CD8-positive, alpha-beta memory T cell (primary cell): ENCODE measurements at regions not wholly inside any gene's neighbourhood (a gene's known extent, or its start where the extent isn't known, plus 50 kb on each side); places are given as distances from the start of the nearest gene placed in this dataset.

ENCODE experiments used
- CTCF ChIA-PET: fragments of 350-600 bp; sonication (Branson Sonifier 250); formaldehyde crosslinking; loops from one replicate; lab custom pipeline; 2021; ENCODE audit warnings: antibody characterized with exemption; lab: Charles Lee
- POLR2A ChIA-PET: fragments of 350-600 bp; sonication (Branson Sonifier 250); formaldehyde crosslinking; loops from one replicate; lab custom pipeline; 2021; ENCODE audit warnings: antibody characterized with exemption; lab: Charles Lee
- DNase-seq, 5 donors: peaks; one replicate each; pipeline versions ENCODE4 v3.0.0 to v3.0.0-alpha.2; 2020 to 2022; ENCODE audit warnings: mixed read lengths in 1 of 5
- H3K27ac ChIP-seq: one replicate; pipeline ENCODE4 v1.7.0; 2013; ENCODE audit warnings: low read depth, mild to moderate bottlenecking, low read length, moderate library complexity
- H3K27me3 ChIP-seq: 2 replicates; pipeline ENCODE4 v1.7.0; 2013; ENCODE audit warnings: low read length, mild to moderate bottlenecking; ENCODE audit not compliant: insufficient read depth, poor library complexity, severe bottlenecking
- H3K36me3 ChIP-seq: 2 replicates; pipeline ENCODE4 v1.7.0; 2013; ENCODE audit warnings: mild to moderate bottlenecking, low read length, moderate library complexity; ENCODE audit not compliant: insufficient read depth
- H3K4me1 ChIP-seq: 2 replicates; pipeline ENCODE4 v1.7.0; 2013; ENCODE audit warnings: mild to moderate bottlenecking, low read length, moderate library complexity; ENCODE audit not compliant: insufficient read depth
- H3K4me3 ChIP-seq: 2 replicates; pipeline ENCODE4 v1.7.0; 2013; ENCODE audit warnings: mild to moderate bottlenecking, low read length
- H3K9me3 ChIP-seq: 2 replicates; pipeline ENCODE4 v1.7.0; 2013; ENCODE audit warnings: mild to moderate bottlenecking, low read length
- H3K27ac Mint-ChIP-seq, 8 donors: one replicate each; pipeline ENCODE4 v1.8.0; 2020 to 2021; ENCODE audit warnings: mixed read lengths in 8 of 8, mild to moderate bottlenecking in 6 of 8, inconsistent platforms in 3 of 8, moderate library complexity in 3 of 8
- H3K27me3 Mint-ChIP-seq, 2 donors: one replicate each; pipeline ENCODE4 v1.8.0; 2020 to 2021; ENCODE audit warnings: mixed read lengths in 2 of 2, mild to moderate bottlenecking in 1 of 2, moderate library complexity in 1 of 2
- H3K36me3 Mint-ChIP-seq, 3 donors: one replicate each; pipeline ENCODE4 v1.8.0; 2020 to 2021; ENCODE audit warnings: mixed read lengths in 3 of 3, inconsistent platforms in 1 of 3, mild to moderate bottlenecking in 1 of 3
- H3K4me1 Mint-ChIP-seq, 3 donors: one replicate each; pipeline ENCODE4 v1.8.0; 2020 to 2021; ENCODE audit warnings: mixed read lengths in 3 of 3, inconsistent platforms in 1 of 3, mild to moderate bottlenecking in 1 of 3
- H3K4me3 Mint-ChIP-seq, 7 donors: one replicate each; pipeline ENCODE4 v1.8.0; 2020 to 2021; ENCODE audit warnings: mixed read lengths in 7 of 7, mild to moderate bottlenecking in 6 of 7, moderate library complexity in 4 of 7, inconsistent platforms in 2 of 7
- H3K9me3 Mint-ChIP-seq, 5 donors: one replicate each; pipeline ENCODE4 v1.8.0; 2020 to 2022; ENCODE audit warnings: mixed read lengths in 5 of 5, mild to moderate bottlenecking in 3 of 5, moderate library complexity in 2 of 5, inconsistent platforms in 1 of 5

DNA sequence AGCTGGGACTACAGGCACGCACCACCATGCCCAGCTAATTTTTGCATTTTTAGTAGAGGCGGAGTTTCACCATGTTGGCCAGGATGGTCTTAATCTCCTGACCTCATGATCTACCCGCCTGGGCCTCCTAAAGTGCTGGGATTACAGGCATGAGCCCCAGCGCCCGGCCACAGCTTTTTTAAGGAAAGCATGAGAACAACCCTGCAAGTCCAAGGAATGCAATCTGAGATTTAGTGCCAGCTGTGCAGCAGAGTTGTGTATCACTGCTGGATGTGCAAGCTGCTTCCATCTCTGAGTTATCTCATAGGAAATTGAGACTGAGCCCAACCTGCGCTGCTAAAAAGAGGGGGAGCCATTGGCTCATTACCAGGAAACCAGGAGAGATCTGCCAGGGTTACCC is 399.9 kb upstream of the CYRIA start:
- Mint-ChIP-seq H3K4me3 (no peak overlapping the region), H3K9me3 (peaks cover 5 to 18% (median 5%) of the 10 kb centered on the region in 5 donors), H3K27ac (no peak overlapping the region), H3K27me3 (no peaks in the 10 kb centered on the region), H3K36me3 (no peaks in the 10 kb centered on the region), H3K4me1 (no peaks in the 10 kb centered on the region)
- Histone ChIP-seq H3K4me3 (no peak overlapping the region), H3K27ac (no peak overlapping the region), H3K4me1 (no peaks in the 10 kb centered on the region), H3K9me3 (no peaks in the 10 kb centered on the region), H3K36me3 (no peaks in the 10 kb centered on the region), H3K27me3 (no peaks in the 10 kb centered on the region)
- no peak for DNase-seq
- ChIA-PET CTCF (no interaction called here), POLR2A (no interaction called here)

DNA sequence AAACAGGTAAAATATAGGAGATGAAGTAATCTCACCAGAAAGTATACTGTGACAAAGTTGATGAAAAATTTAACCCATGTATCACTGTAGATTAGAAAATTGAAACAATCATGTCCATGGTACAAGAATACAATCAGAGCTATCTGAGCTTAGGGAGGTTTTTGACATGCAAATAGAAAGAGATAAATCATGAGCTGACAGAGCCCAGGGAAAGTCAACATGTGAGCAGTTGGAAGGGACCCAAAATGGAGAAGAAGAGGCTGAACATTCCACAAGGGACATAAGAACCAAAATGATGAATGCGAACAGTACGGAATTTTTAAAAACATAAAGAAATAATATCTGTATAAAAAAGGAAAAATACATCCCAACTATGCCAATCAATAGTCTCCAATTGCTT is 395.4 kb upstream of the CYRIA start:
- Histone ChIP-seq H3K9me3 (no peaks in the 10 kb centered on the region), H3K4me3 (no peak overlapping the region), H3K4me1 (no peaks in the 10 kb centered on the region), H3K27ac (no peak overlapping the region), H3K36me3 (no peaks in the 10 kb centered on the region), H3K27me3 (no peaks in the 10 kb centered on the region)
- Mint-ChIP-seq H3K4me1 (no peaks in the 10 kb centered on the region), H3K36me3 (no peaks in the 10 kb centered on the region), H3K4me3 (no peak overlapping the region), H3K27me3 (no peaks in the 10 kb centered on the region), H3K9me3 (peaks cover 3 to 10% (median 5%) of the 10 kb centered on the region in 5 donors), H3K27ac (no peak overlapping the region)
- CTCF ChIA-PET = no interaction called here
- POLR2A ChIA-PET = no interaction called here
- no peak for DNase-seq

DNA sequence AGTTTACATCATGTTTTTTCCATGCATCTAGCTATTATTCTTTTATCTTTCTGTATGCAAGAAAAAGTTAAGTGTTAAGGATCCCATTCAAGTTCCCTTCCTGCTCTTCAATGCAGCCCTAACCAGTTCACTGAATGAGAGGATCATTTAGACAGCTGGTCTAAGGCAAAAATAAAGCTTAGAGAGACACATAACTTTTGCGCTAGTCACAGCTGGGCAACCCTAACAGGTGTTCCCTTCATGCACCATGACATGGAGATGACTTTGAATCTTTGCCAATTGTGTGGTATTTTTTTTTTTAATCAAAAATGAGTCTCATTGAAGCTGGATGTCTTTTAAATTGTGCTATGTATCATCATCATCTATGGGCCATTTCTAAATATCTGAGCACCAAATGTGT is 393.8 kb upstream of the CYRIA start:
- CTCF ChIA-PET = no interaction called here
- no peaks in the 10 kb centered on the region for H3K4me1 ChIP-seq
- H3K9me3 Mint-ChIP-seq = peaks cover 3 to 18% (median 6%) of the 10 kb centered on the region in 5 donors
- H3K36me3 Mint-ChIP-seq = no peaks in the 10 kb centered on the region
- DNase-seq = no peak
- no peaks in the 10 kb centered on the region for H3K36me3 ChIP-seq
- H3K27ac ChIP-seq = no peak overlapping the region
- POLR2A ChIA-PET = no interaction called here
- no peak overlapping the region for H3K4me3 ChIP-seq
- no peak overlapping the region for H3K27ac Mint-ChIP-seq
- no peak overlapping the region for H3K4me3 Mint-ChIP-seq
- no peaks in the 10 kb centered on the region for H3K27me3 Mint-ChIP-seq
- no peaks in the 10 kb centered on the region for H3K4me1 Mint-ChIP-seq
- H3K27me3 ChIP-seq = no peaks in the 10 kb centered on the region
- H3K9me3 ChIP-seq = no peaks in the 10 kb centered on the region

DNA sequence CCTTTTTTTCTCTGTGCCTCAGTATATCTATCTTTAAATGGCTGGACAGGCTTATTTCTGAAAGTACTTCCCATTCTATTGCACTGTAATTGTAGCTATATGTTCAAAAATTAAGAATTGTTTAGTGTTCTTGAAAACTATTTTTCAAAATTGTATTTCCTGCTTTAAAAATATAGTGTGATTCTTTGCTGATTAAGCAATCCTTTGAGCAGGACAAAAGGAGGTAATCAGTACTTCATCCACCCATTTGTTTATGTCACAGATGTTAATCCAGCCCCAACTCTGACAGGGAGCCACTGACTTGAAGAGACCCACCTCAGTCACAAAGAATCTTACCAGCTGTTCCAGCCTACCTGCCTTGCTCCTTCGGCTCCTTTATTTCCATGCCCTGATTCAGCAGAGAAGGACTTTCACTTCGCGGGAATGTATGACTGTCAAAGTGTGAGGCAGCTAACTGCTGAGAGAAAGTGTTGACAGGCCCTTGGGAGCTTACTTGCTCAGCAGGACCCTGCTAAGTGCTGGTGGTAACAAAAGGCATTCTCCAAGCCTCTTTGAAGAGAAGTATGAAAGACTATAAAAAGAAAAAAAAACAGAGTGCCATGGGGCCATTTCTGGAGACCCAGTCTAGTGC is 393.3 kb upstream of the CYRIA start:
- H3K4me3 Mint-ChIP-seq = no peak overlapping the region
- CTCF ChIA-PET = no interaction called here
- H3K36me3 ChIP-seq = no peaks in the 10 kb centered on the region
- H3K4me1 ChIP-seq = no peaks in the 10 kb centered on the region
- no peaks in the 10 kb centered on the region for H3K4me1 Mint-ChIP-seq
- POLR2A ChIA-PET = no interaction called here
- H3K27me3 ChIP-seq = no peaks in the 10 kb centered on the region
- DNase-seq = no peak
- peaks cover 4 to 18% (median 6%) of the 10 kb centered on the region in 5 donors for H3K9me3 Mint-ChIP-seq
- no peak overlapping the region for H3K27ac Mint-ChIP-seq
- H3K36me3 Mint-ChIP-seq = no peaks in the 10 kb centered on the region
- H3K9me3 ChIP-seq = no peaks in the 10 kb centered on the region
- no peak overlapping the region for H3K4me3 ChIP-seq
- H3K27ac ChIP-seq = no peak overlapping the region
- no peaks in the 10 kb centered on the region for H3K27me3 Mint-ChIP-seq

DNA sequence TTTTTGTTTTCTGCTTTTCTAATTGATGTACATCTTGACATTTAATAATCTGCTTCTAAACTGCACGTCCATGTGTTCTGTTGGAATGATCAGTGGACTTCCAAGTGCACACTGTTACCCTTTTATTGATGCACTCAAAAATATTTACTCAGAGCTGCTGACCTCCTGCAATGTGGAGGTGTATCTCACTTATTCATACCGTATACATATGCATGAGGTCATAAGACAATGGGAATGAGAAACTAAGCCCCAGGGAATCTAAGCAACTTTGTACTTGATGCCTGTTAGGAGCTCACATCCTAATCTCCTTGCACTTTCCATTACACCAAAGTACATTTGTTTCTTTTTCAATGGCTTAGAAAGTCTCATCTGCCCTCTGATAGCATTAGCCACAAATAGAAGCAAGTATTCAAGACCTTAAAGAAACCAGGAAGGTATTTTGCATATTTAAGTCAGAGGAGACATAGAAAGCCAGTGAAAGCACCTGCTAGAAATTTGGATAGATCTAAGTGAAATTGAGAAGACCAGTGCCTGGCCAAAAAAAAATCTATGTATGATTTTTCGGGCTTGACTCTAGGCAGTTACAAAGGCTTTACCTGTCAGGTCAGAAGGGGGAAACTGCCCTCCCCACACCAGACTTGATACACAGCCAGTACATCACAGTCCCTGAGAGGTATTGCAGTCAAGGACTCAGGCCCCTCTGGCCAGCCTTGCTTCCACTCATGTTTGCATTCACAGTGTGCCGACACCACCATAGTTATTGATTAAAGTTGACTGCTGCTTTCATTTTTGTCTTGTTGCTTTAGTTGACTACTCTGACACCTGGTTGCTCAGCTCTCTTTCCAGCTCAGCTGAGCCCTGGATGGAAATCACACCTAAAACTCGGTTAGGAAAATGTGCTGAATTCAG is 391.7 kb upstream of the CYRIA start:
- Histone ChIP-seq H3K27ac (no peak overlapping the region), H3K27me3 (no peaks in the 10 kb centered on the region), H3K36me3 (no peaks in the 10 kb centered on the region), H3K4me1 (no peaks in the 10 kb centered on the region), H3K4me3 (no peak overlapping the region), H3K9me3 (no peaks in the 10 kb centered on the region)
- POLR2A ChIA-PET = no interaction called here
- no peaks in the 10 kb centered on the region for H3K27me3 Mint-ChIP-seq
- H3K27ac Mint-ChIP-seq = no peak overlapping the region
- no peaks in the 10 kb centered on the region for H3K4me1 Mint-ChIP-seq
- CTCF ChIA-PET = no interaction called here
- no peak overlapping the region for H3K4me3 Mint-ChIP-seq
- H3K9me3 Mint-ChIP-seq = peaks cover 4 to 18% (median 7%) of the 10 kb centered on the region in 5 donors
- no peak for DNase-seq
- H3K36me3 Mint-ChIP-seq = no peaks in the 10 kb centered on the region

DNA sequence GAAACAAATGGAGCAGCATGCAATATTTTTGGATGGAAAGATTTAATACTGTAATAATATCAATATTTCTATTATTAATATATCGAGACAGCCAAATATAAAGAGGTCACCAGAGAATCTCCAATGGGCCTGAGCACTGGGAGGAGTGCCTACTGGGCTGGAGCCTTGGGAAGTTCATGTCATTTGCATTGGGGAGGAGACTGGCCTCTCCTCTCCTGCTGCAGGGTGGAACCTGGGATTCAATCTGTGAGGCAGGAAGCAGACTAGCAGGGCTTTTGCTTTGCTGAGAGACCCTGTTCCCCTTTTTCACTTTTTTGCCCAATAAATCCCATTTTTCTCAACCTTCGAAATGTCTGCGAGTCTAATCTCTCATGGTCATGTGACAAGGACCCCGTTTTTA is 390.6 kb upstream of the CYRIA start:
- DNase-seq = no peak
- POLR2A ChIA-PET = no interaction called here
- no peaks in the 10 kb centered on the region for H3K27me3 ChIP-seq
- Mint-ChIP-seq H3K4me3 (no peak overlapping the region), H3K27me3 (no peaks in the 10 kb centered on the region), H3K27ac (no peak overlapping the region), H3K9me3 (peaks cover 2 to 11% (median 7%) of the 10 kb centered on the region in 5 donors), H3K4me1 (no peaks in the 10 kb centered on the region), H3K36me3 (no peaks in the 10 kb centered on the region)
- CTCF ChIA-PET = no interaction called here
- no peak overlapping the region for H3K27ac ChIP-seq
- H3K36me3 ChIP-seq = no peaks in the 10 kb centered on the region
- no peak overlapping the region for H3K4me3 ChIP-seq
- no peaks in the 10 kb centered on the region for H3K9me3 ChIP-seq
- no peaks in the 10 kb centered on the region for H3K4me1 ChIP-seq

DNA sequence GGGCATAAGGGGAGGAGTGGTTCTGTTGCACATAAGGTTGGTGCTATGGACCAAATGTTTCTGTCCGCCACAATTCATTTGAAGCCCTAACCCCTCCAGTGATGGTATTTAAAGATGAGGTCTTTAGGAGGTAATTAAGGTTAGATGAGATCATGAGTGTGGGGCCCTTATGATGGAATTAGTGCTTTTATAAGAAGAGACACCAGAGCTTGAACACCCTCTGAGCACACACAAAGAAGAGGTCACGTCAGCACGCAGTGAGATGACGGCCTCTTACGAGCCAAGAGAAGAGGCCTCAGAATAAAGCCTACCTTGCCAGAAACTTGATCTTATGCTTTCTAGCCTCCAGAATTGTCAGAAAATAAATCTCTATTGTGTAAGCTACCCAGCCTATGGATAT is 386.4 kb upstream of the CYRIA start:
- DNase-seq = no peak
- ChIA-PET CTCF (no interaction called here), POLR2A (no interaction called here)
- Mint-ChIP-seq H3K4me3 (no peak overlapping the region), H3K4me1 (no peaks in the 10 kb centered on the region), H3K9me3 (peaks cover 0 to 8% (median 7%) of the 10 kb centered on the region in 5 donors), H3K36me3 (no peaks in the 10 kb centered on the region), H3K27me3 (no peaks in the 10 kb centered on the region), H3K27ac (no peak overlapping the region)
- Histone ChIP-seq H3K9me3 (no peaks in the 10 kb centered on the region), H3K36me3 (no peaks in the 10 kb centered on the region), H3K27ac (no peak overlapping the region), H3K4me3 (no peak overlapping the region), H3K4me1 (no peaks in the 10 kb centered on the region), H3K27me3 (no peaks in the 10 kb centered on the region)

DNA sequence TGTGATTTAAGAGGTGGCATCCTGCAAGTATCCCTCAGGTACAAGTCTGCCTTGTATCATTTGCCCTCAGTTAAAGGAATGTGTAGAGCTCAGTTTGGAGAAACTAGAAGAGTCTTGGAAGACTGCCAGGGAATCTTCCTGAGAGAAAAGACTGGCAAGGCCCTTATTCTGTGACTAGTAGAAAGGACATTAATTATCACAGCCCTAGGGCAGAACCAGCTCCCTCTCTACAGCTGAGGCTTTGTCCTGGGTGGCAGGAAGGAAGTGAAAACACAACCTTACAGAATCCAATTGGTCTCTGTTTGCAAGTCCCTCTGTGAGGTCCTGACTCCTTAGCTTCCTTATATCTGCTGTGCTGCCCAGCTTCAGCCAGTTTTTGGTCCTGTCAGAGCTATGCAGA is 385.9 kb upstream of the CYRIA start:
- no peak for DNase-seq
- Mint-ChIP-seq H3K4me3 (no peak overlapping the region), H3K36me3 (no peaks in the 10 kb centered on the region), H3K4me1 (no peaks in the 10 kb centered on the region), H3K9me3 (peaks cover 0 to 8% (median 7%) of the 10 kb centered on the region in 5 donors), H3K27me3 (no peaks in the 10 kb centered on the region), H3K27ac (no peak overlapping the region)
- H3K9me3 ChIP-seq = no peaks in the 10 kb centered on the region
- no peaks in the 10 kb centered on the region for H3K36me3 ChIP-seq
- CTCF ChIA-PET = no interaction called here
- no peaks in the 10 kb centered on the region for H3K27me3 ChIP-seq
- POLR2A ChIA-PET = no interaction called here
- no peak overlapping the region for H3K4me3 ChIP-seq
- H3K4me1 ChIP-seq = no peaks in the 10 kb centered on the region
- no peak overlapping the region for H3K27ac ChIP-seq
